SK-N-SH treated with all-trans-retinoic acid at 6 μM for 48 hours (cell line): ENCODE measurements at regions not wholly inside any gene's neighbourhood (a gene's known extent, or its start where the extent isn't known, plus 50 kb on each side); places are given as distances from the start of the nearest gene placed in this dataset.
"Not testable (repeated sequence)": the region's sequence is repeated elsewhere in the genome, so short reads cannot be mapped to it uniquely, and the experiment has no call there.

ENCODE experiments used
- ATAC-seq: fragments of 200-7000 bp; cut with Tn5 transposase; 3 replicates; pipeline ENCODE4 v1.9.1; 2020; ENCODE audit warnings: mild to moderate bottlenecking, moderate library complexity
- ARNTL ChIP-seq: fragments of 450-650 bp; formaldehyde crosslinking; IDR thresholded peaks from 2 replicates; pipeline ENCODE4 v1.5.0; 2020; ENCODE audit warnings: low read depth, mild to moderate bottlenecking, moderate library complexity, borderline replicate concordance
- CSDC2 ChIP-seq: fragments of 250-450 bp; sonication (Bioruptor Pico); IDR thresholded peaks from 2 replicates; pipeline ENCODE4 v1.5.0; 2020; ENCODE audit warnings: mild to moderate bottlenecking, moderate library complexity
- ESRRG ChIP-seq: fragments of 250-450 bp; sonication (Bioruptor Pico); IDR thresholded peaks from 2 replicates; pipeline ENCODE4 v1.6.1; 2021; ENCODE audit warnings: mild to moderate bottlenecking
- GLIS3 ChIP-seq: fragments of 250-450 bp; sonication (Bioruptor Pico); IDR thresholded peaks from 2 replicates; pipeline ENCODE4 v1.5.0; 2020; ENCODE audit warnings: mild to moderate bottlenecking, moderate library complexity
- ISL1 ChIP-seq: fragments of 250-450 bp; sonication (Bioruptor Pico); IDR thresholded peaks from 2 replicates; pipeline ENCODE4 v2.1.2; 2022; ENCODE audit warnings: mild to moderate bottlenecking, moderate library complexity
- OSR1 ChIP-seq: fragments of 250-450 bp; sonication (Bioruptor Pico); IDR thresholded peaks from 2 replicates; pipeline ENCODE4 v1.8.0; 2022; ENCODE audit warnings: moderate library complexity, mild to moderate bottlenecking, inconsistent platforms
- PPARA ChIP-seq: fragments of 250-450 bp; sonication (Bioruptor Pico); IDR thresholded peaks from 2 replicates; pipeline ENCODE4 v1.5.0; 2020; ENCODE audit warnings: mild to moderate bottlenecking, borderline replicate concordance
- RARB ChIP-seq: fragments of 250-450 bp; sonication (Bioruptor Pico); IDR thresholded peaks from 2 replicates; pipeline ENCODE4 v1.8.0; 2021; ENCODE audit warnings: mild to moderate bottlenecking, moderate library complexity
- SNAI2 ChIP-seq: fragments of 250-450 bp; sonication (Bioruptor Pico); IDR thresholded peaks from 2 replicates; pipeline ENCODE4 v1.5.0; 2020; ENCODE audit warnings: mild to moderate bottlenecking, moderate library complexity
- TCF4 ChIP-seq: fragments of 250-450 bp; sonication (Bioruptor Pico); IDR thresholded peaks from 2 replicates; pipeline ENCODE4 v1.8.0; 2021; ENCODE audit warnings: mild to moderate bottlenecking, moderate library complexity, borderline replicate concordance
- TOX ChIP-seq: fragments of 250-450 bp; sonication (Bioruptor Pico); IDR thresholded peaks from 2 replicates; pipeline ENCODE4 v1.8.0; 2021; ENCODE audit warnings: mild to moderate bottlenecking, moderate library complexity, borderline replicate concordance
- ZC3H10 ChIP-seq: fragments of 250-450 bp; sonication (Bioruptor Pico); IDR thresholded peaks from 2 replicates; pipeline ENCODE4 v1.5.1; 2021; ENCODE audit warnings: mild to moderate bottlenecking, moderate library complexity
- ZFP3 ChIP-seq: fragments of 250-450 bp; sonication (Bioruptor Pico); IDR thresholded peaks from 2 replicates; pipeline ENCODE4 v1.5.0; 2020; ENCODE audit warnings: mild to moderate bottlenecking, moderate library complexity
- ZNF565 ChIP-seq: fragments of 450-650 bp; formaldehyde crosslinking; conservative IDR thresholded peaks from 2 replicates; pipeline ENCODE4 v1.5.0; 2020; ENCODE audit warnings: low read depth, mild to moderate bottlenecking, moderate library complexity
- ZNF70 ChIP-seq: fragments of 450-650 bp; formaldehyde crosslinking; IDR thresholded peaks from 2 replicates; pipeline ENCODE4 v1.5.0; 2020; ENCODE audit warnings: mild to moderate bottlenecking, moderate library complexity
- ZNF8 ChIP-seq: fragments of 450-650 bp; formaldehyde crosslinking; IDR thresholded peaks from 2 replicates; pipeline ENCODE4 v1.5.0; 2020; ENCODE audit warnings: mild to moderate bottlenecking, moderate library complexity
- TF ChIP-seq, protein P1 (sequence below): fragments of 250-450 bp; sonication (Bioruptor Pico); IDR thresholded peaks from 2 replicates; pipeline ENCODE4 v1.8.0; 2021; ENCODE audit warnings: low read depth, mild to moderate bottlenecking, moderate library complexity, borderline replicate concordance
- TF ChIP-seq, protein P2 (sequence below): fragments of 250-450 bp; sonication (Bioruptor Pico); IDR thresholded peaks from 2 replicates; pipeline ENCODE4 v1.5.0; 2020; ENCODE audit warnings: mild to moderate bottlenecking, moderate library complexity
- TF ChIP-seq, protein P3 (sequence below): fragments of 250-450 bp; sonication (Bioruptor Pico); IDR thresholded peaks from 2 replicates; pipeline ENCODE4 v1.8.0; 2020; ENCODE audit warnings: mild to moderate bottlenecking, moderate library complexity, borderline replicate concordance
- TF ChIP-seq, protein P4 (sequence below): fragments of 250-450 bp; sonication (Bioruptor Pico); IDR thresholded peaks from 2 replicates; pipeline ENCODE4 v1.5.1; 2020; ENCODE audit warnings: low read depth, mild to moderate bottlenecking, moderate library complexity
- TF ChIP-seq, protein P5 (sequence below): fragments of 250-450 bp; sonication (Bioruptor Pico); IDR thresholded peaks from 2 replicates; pipeline ENCODE4 v1.5.1; 2021; ENCODE audit warnings: mild to moderate bottlenecking, moderate library complexity

DNA sequence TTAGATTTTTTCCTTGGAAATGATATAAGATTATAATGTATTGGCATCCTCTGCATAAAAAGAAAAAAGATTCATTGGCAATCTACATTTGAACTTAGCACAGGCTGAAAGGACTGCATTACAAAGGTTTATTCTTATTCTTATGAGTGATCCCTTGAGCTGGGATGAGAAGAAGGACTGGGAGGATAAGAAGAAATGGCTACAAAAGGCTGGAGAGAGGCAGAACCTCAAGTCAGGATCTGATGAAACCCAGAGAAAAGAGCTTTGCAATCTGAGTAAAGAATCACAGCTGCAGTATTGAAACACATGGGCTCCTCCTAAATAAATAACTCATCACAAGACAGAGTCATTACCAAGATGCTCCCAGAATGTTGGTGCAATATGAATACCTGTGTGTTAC is 1635.4 kb upstream of the FLRT2 start (continued):
- TF ChIP-seq, protein P1, sequence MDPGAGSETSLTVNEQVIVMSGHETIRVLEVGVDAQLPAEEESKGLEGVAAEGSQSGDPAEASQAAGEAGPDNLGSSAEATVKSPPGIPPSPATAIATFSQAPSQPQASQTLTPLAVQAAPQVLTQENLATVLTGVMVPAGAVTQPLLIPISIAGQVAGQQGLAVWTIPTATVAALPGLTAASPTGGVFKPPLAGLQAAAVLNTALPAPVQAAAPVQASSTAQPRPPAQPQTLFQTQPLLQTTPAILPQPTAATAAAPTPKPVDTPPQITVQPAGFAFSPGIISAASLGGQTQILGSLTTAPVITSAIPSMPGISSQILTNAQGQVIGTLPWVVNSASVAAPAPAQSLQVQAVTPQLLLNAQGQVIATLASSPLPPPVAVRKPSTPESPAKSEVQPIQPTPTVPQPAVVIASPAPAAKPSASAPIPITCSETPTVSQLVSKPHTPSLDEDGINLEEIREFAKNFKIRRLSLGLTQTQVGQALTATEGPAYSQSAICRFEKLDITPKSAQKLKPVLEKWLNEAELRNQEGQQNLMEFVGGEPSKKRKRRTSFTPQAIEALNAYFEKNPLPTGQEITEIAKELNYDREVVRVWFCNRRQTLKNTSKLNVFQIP (CRISPR knock-in tag), result no peak
- TF ChIP-seq, all 23 proteins: peak for 0

DNA sequence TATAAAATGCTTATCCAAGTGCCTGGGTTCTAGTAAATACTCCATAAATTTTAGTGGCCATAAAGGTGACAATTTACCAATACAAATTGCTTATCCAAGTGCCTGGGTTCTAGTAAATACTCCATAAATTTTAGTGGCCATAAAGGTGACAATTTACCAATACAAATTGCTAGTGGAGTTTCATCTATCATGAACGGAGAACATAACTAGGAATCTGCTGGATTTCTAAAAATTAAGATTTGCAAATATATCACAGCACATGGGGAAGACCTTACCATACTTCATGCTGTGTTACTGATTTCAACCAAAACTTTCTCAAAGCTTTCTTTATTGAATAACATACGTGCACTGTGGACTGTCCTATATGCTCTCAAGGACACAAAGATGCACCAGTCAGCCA is 1631.4 kb upstream of the FLRT2 start:
- ATAC-seq, result not testable (repeated sequence)

DNA sequence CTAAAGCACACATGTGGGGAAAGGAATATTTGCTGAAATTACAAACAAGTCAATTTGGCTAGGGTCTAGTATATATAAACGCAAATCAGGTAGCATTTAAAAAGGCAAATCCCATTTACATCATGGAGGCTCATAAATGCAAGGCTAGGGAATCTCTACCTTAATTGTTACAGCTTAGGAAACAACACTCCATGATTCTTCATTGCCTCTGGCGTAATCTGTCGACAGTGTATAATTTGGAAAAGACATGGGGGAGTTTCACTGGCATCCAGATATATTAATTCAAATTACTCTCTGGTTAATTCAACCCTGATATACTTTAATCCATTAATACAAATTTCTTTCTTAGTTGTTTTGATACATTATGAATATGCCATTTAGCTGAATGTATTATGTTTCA is 1630.2 kb upstream of the FLRT2 start:
- TF ChIP-seq, protein P2, sequence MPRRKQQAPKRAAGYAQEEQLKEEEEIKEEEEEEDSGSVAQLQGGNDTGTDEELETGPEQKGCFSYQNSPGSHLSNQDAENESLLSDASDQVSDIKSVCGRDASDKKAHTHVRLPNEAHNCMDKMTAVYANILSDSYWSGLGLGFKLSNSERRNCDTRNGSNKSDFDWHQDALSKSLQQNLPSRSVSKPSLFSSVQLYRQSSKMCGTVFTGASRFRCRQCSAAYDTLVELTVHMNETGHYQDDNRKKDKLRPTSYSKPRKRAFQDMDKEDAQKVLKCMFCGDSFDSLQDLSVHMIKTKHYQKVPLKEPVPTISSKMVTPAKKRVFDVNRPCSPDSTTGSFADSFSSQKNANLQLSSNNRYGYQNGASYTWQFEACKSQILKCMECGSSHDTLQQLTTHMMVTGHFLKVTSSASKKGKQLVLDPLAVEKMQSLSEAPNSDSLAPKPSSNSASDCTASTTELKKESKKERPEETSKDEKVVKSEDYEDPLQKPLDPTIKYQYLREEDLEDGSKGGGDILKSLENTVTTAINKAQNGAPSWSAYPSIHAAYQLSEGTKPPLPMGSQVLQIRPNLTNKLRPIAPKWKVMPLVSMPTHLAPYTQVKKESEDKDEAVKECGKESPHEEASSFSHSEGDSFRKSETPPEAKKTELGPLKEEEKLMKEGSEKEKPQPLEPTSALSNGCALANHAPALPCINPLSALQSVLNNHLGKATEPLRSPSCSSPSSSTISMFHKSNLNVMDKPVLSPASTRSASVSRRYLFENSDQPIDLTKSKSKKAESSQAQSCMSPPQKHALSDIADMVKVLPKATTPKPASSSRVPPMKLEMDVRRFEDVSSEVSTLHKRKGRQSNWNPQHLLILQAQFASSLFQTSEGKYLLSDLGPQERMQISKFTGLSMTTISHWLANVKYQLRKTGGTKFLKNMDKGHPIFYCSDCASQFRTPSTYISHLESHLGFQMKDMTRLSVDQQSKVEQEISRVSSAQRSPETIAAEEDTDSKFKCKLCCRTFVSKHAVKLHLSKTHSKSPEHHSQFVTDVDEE (CRISPR knock-in tag), result no peak
- TF ChIP-seq PPARA (no peak), ZNF565 (CRISPR knock-in tag) (no peak), ZNF8 (CRISPR knock-in tag) (no peak), ZC3H10 (CRISPR knock-in tag) (no peak), TOX (CRISPR knock-in tag) (no peak)
- TF ChIP-seq, protein P3, sequence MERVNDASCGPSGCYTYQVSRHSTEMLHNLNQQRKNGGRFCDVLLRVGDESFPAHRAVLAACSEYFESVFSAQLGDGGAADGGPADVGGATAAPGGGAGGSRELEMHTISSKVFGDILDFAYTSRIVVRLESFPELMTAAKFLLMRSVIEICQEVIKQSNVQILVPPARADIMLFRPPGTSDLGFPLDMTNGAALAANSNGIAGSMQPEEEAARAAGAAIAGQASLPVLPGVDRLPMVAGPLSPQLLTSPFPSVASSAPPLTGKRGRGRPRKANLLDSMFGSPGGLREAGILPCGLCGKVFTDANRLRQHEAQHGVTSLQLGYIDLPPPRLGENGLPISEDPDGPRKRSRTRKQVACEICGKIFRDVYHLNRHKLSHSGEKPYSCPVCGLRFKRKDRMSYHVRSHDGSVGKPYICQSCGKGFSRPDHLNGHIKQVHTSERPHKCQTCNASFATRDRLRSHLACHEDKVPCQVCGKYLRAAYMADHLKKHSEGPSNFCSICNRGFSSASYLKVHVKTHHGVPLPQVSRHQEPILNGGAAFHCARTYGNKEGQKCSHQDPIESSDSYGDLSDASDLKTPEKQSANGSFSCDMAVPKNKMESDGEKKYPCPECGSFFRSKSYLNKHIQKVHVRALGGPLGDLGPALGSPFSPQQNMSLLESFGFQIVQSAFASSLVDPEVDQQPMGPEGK (CRISPR knock-in tag), result no peak
- TF ChIP-seq, all 23 proteins: peak for 0
- ATAC-seq, result no peak

DNA sequence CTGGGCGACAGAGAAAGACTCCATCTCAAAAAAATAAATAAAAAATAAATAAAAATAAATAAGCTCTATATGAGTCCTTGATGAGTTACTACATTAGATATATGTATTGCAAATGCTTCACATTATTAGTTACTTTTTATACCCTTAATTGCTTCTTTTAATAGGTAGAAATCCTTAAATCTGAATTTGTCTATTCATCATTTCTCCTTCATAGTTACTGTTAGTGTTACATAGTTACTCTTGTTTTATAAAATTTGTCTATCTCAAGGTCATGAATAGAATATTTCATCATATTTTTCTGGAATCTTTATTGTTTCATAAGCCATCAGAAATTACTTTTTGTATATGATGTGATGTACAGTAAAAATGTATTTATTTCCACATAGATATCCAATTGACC is 1624.8 kb upstream of the FLRT2 start:
- no peak for ATAC-seq
- TF ChIP-seq, protein P4, sequence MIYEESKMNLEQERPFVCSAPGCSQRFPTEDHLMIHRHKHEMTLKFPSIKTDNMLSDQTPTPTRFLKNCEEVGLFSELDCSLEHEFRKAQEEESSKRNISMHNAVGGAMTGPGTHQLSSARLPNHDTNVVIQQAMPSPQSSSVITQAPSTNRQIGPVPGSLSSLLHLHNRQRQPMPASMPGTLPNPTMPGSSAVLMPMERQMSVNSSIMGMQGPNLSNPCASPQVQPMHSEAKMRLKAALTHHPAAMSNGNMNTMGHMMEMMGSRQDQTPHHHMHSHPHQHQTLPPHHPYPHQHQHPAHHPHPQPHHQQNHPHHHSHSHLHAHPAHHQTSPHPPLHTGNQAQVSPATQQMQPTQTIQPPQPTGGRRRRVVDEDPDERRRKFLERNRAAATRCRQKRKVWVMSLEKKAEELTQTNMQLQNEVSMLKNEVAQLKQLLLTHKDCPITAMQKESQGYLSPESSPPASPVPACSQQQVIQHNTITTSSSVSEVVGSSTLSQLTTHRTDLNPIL (CRISPR knock-in tag), result no peak
- TF ChIP-seq OSR1 (CRISPR knock-in tag) (no peak), ZC3H10 (CRISPR knock-in tag) (no peak), ISL1 (no peak), SNAI2 (CRISPR knock-in tag) (no peak)

DNA sequence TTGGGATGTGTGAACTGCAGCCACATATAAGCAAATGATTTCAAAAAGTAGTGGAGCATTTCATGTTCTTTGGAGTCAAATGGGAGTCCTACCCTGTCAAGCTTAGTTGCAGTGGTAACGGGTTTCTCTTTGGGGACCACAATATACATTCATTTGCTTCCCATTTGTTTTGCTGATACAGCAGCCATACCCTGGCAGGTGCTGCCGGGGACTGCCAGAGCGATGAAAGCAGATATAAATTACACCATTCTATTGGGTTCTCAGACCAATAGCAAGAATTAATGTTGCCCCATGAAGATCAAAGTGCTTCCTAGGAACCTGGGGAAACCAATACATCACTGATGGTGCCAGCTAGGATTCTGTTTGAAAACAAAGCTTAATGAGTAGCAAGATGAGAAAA is 1621.5 kb upstream of the FLRT2 start:
- no peak for ATAC-seq
- TF ChIP-seq ARNTL (no peak), TCF4 (no peak)
- TF ChIP-seq, protein P1 (CRISPR knock-in tag), result no peak

DNA sequence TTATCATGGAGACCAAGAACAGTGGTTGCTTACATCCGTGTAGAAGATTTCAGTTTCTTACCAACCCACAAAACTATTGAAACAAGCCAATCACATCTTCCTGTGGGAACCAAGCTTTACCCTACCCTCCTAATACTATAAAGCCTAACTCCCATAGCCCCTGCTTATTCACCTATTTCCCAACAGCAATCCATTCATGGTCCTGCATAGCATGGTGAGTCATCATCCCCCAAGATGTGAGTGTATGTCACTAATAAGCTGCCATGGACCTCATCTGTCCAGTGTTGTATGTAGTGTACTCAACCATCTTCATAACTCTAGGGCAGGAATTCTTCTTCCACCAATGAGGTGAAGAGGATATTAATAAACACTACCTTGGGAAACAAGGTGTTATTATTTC is 1620.4 kb upstream of the FLRT2 start:
- ATAC-seq, result no peak
- TF ChIP-seq, protein P1 (CRISPR knock-in tag), result no peak
- TF ChIP-seq OSR1 (CRISPR knock-in tag) (no peak), ISL1 (no peak), TOX (CRISPR knock-in tag) (no peak), ZNF8 (CRISPR knock-in tag) (no peak), GLIS3 (no peak), ARNTL (no peak), CSDC2 (CRISPR knock-in tag) (no peak), ESRRG (CRISPR knock-in tag) (no peak), RARB (CRISPR knock-in tag) (no peak), ZC3H10 (CRISPR knock-in tag) (no peak), ZFP3 (CRISPR knock-in tag) (no peak), SNAI2 (CRISPR knock-in tag) (no peak), ZNF70 (no peak)
- TF ChIP-seq, protein P5, sequence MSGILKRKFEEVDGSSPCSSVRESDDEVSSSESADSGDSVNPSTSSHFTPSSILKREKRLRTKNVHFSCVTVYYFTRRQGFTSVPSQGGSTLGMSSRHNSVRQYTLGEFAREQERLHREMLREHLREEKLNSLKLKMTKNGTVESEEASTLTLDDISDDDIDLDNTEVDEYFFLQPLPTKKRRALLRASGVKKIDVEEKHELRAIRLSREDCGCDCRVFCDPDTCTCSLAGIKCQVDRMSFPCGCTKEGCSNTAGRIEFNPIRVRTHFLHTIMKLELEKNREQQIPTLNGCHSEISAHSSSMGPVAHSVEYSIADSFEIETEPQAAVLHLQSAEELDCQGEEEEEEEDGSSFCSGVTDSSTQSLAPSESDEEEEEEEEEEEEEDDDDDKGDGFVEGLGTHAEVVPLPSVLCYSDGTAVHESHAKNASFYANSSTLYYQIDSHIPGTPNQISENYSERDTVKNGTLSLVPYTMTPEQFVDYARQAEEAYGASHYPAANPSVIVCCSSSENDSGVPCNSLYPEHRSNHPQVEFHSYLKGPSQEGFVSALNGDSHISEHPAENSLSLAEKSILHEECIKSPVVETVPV, result no peak
